ENCODE measurements at regions not wholly inside any gene's neighbourhood (a gene's known extent, or its start where the extent isn't known, plus 50 kb on each side); places are given as distances from the start of the nearest gene placed in this dataset.

DNA sequence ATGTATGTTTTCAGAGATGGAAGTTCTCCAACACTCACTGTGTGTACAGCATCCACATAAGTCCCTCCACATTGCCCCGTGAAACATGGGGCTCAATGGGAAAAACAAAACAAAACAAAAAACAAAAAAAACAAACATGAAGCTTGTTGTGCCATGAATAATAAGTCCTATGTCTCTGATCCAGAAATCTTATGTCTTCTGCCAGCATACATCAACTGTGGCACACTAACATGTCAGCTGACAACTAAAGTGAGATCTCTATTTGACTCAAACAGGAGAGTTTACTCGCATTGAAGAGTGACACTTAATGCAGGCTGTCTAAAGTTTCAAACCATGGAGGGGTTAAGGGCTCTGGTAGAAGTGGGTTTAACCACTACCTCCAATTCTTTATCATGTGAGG is 180.2 kb upstream of the ROBO1 start:
- Histone ChIP-seq H3K27me3 (ENCODE audit: control insufficient read depth, insufficient read depth, low read length) (no peaks in the 10 kb centered on the region), H3K27ac (ENCODE audit: low read length) (no peak overlapping the region)

DNA sequence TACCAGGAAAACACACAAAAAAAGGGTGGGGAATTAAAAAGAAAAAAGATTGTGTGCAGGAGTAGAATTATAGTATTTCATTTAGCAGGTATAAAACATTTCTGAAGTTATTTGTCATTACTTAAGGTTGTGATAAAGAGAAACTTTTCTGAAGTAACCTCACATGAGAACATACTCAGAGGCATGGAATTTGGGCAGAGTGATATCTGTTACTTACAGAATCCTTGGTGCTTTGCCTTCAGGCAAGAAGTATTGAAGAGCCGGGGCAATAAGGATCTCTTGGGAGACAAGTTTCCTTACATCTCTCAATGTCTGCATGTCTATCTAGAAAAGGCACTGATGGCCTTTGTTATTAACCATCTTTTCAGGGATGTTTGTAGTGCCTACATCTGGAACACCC is 179.7 kb upstream of the ROBO1 start:
- Histone ChIP-seq H3K27ac (ENCODE audit: low read length) (no peak overlapping the region), H3K36me3 (ENCODE audit: control insufficient read depth, low read depth, low read length) (no peaks in the 10 kb centered on the region), H3K9me3 (ENCODE audit: control insufficient read depth, low read depth, low read length) (no peaks in the 10 kb centered on the region), H3K27me3 (ENCODE audit: control insufficient read depth, insufficient read depth, low read length) (no peaks in the 10 kb centered on the region), H3K4me3 (ENCODE audit: low read length) (no peak overlapping the region), H3K4me1 (ENCODE audit: control insufficient read depth, low read depth, low read length) (no peaks in the 10 kb centered on the region), H3K9ac (ENCODE audit: low read length) (no peak overlapping the region)

More for the DNA sequence above, 180.2 kb upstream of the ROBO1 start:
- H3K36me3 ChIP-seq (ENCODE audit: control insufficient read depth, low read depth, low read length) = no peaks in the 10 kb centered on the region
- no peaks in the 10 kb centered on the region for H3K4me1 ChIP-seq (ENCODE audit: control insufficient read depth, low read depth, low read length)
- H3K4me3 ChIP-seq (ENCODE audit: low read length) = no peak overlapping the region
- H3K9ac ChIP-seq (ENCODE audit: low read length) = no peak overlapping the region
- H3K9me3 ChIP-seq (ENCODE audit: control insufficient read depth, low read depth, low read length) = no peaks in the 10 kb centered on the region

DNA sequence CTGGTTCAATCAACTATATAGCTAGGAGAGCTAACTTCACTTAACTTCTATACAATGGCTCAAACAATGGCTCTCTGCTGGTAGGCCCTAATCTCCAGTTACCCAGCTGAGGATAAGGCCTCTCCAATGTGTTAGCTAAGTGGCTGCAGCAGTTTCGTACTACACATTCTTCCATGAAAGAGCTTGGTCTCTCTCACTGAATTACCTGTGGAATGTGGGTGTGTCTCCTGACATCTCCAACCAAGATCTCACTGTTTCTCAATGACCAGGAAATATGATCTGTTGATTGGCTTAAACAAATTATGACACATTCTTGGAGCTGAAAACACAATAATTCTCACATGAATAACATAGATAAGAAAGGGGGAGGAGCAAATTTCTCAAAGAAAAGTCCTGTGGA is 169.8 kb upstream of the ROBO1 start:
- H3K27ac ChIP-seq (ENCODE audit: low read length) = no peak overlapping the region

DNA sequence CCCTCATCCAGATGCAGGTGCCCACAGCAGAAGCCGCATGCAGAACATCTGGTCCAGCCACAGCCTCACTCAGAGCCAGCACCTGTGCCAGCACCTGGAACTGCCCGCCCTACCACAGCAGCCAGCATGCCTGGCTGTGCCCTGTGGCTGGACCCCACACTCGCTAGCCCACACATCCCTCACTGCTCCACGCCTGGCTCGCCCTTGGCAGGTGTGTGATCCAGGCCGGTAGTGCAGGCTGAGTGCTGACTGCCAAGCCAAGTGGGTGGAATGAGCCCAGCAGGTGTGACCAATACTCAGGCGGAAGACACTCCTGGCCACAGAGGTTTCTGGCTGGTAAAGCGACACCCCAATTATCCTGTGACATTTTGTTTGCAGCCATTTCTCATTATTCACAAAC is 162.4 kb upstream of the ROBO1 start:
- Histone ChIP-seq H3K4me1 (ENCODE audit: control insufficient read depth, low read depth, low read length) (no peaks in the 10 kb centered on the region), H3K36me3 (ENCODE audit: control insufficient read depth, low read depth, low read length) (no peaks in the 10 kb centered on the region), H3K27me3 (ENCODE audit: control insufficient read depth, insufficient read depth, low read length) (no peaks in the 10 kb centered on the region), H3K9me3 (ENCODE audit: control insufficient read depth, low read depth, low read length) (no peaks in the 10 kb centered on the region), H3K9ac (ENCODE audit: low read length) (no peak overlapping the region), H3K4me3 (ENCODE audit: low read length) (no peak overlapping the region), H3K27ac (ENCODE audit: low read length) (no peak overlapping the region)

More for the DNA sequence above, 169.8 kb upstream of the ROBO1 start:
- no peak overlapping the region for H3K4me3 ChIP-seq (ENCODE audit: low read length)
- H3K9ac ChIP-seq (ENCODE audit: low read length) = no peak overlapping the region
- peaks cover 14% of the 10 kb centered on the region for H3K4me1 ChIP-seq (ENCODE audit: control insufficient read depth, low read depth, low read length)
- H3K9me3 ChIP-seq (ENCODE audit: control insufficient read depth, low read depth, low read length) = no peaks in the 10 kb centered on the region
- no peaks in the 10 kb centered on the region for H3K27me3 ChIP-seq (ENCODE audit: control insufficient read depth, insufficient read depth, low read length)
- no peaks in the 10 kb centered on the region for H3K36me3 ChIP-seq (ENCODE audit: control insufficient read depth, low read depth, low read length)

DNA sequence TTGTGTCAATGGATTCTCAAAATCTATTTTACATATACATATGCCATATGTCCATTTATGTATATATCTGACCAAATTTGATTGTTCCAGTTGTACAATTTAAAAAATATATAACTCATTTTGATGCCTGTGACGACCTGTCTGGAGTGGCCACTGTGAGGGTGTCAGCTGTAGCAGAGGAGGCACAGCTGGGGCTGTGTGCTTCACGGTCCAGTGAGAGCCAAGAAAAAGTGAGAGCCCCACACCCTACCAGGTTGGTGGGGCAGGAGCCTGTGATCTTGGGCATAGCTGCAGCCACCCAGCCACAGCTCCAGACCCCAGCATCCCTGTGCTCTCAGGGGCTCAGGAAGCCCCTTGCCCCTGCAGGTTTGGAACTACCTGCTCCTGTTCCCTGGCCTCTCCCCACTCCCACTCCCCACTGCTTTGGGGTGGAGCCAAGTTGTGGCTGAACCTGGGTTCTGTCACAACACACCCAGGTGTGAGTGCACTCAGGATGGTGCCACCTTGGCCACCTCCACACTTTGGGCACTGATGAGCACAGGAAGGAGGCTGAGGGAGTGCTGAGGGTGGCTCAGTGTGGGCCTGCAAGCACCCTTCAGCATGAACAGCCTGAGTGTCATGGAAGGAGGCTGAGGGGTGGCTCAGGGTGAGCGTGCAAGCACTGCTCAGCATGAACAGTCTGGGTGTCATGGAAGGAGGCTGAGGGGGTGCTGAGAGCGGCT is 161.1 kb upstream of the ROBO1 start:
- Histone ChIP-seq H3K9ac (ENCODE audit: low read length) (no peak overlapping the region), H3K4me1 (ENCODE audit: control insufficient read depth, low read depth, low read length) (no peaks in the 10 kb centered on the region), H3K27ac (ENCODE audit: low read length) (no peak overlapping the region), H3K27me3 (ENCODE audit: control insufficient read depth, insufficient read depth, low read length) (no peaks in the 10 kb centered on the region), H3K9me3 (ENCODE audit: control insufficient read depth, low read depth, low read length) (no peaks in the 10 kb centered on the region), H3K36me3 (ENCODE audit: control insufficient read depth, low read depth, low read length) (no peaks in the 10 kb centered on the region), H3K4me3 (ENCODE audit: low read length) (no peak overlapping the region)

DNA sequence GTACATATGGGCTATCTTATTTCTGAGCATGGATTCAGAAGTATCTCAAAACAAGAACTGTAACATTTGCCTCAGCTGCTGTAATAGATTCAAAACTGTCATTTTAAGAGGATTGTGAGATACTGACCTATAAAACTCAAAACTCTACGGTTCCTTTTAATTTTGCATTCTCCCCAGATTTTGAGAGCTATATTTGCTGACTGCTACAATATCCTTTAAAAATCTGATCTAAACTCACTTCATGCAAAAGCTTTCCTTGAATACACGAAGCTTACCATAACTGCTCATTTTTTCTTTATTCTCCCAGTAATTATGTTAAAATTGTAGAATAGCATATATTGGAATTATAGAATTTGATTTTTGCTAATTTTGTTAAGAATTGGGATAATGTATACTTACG is 158.7 kb upstream of the ROBO1 start:
- H3K36me3 ChIP-seq (ENCODE audit: control insufficient read depth, low read depth, low read length) = no peaks in the 10 kb centered on the region
- H3K9ac ChIP-seq (ENCODE audit: low read length) = no peak overlapping the region
- H3K9me3 ChIP-seq (ENCODE audit: control insufficient read depth, low read depth, low read length) = no peaks in the 10 kb centered on the region
- no peaks in the 10 kb centered on the region for H3K4me1 ChIP-seq (ENCODE audit: control insufficient read depth, low read depth, low read length)
- H3K27me3 ChIP-seq (ENCODE audit: control insufficient read depth, insufficient read depth, low read length) = no peaks in the 10 kb centered on the region
- no peak overlapping the region for H3K27ac ChIP-seq (ENCODE audit: low read length)
- no peak overlapping the region for H3K4me3 ChIP-seq (ENCODE audit: low read length)

DNA sequence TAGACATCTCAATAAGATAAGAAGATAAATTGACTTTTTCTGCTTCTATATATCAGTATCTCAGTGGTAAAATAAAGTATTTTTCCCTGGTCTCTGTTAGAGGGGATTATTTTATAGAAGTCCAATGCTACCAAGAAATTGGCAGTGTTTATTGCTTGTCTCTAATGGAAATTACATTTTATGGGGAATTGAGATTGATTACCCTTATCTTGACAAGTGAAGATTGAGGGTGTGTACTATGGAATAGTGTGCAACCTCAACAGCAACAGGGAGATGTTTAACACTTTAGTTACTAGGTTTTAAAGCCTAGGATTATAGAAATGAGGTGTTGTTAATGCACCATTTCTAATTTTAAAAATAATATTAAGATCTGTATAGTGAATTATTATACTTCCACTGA is 154.8 kb upstream of the ROBO1 start:
- H3K27ac ChIP-seq (ENCODE audit: low read length) = no peak overlapping the region
- no peaks in the 10 kb centered on the region for H3K9me3 ChIP-seq (ENCODE audit: control insufficient read depth, low read depth, low read length)
- no peaks in the 10 kb centered on the region for H3K27me3 ChIP-seq (ENCODE audit: control insufficient read depth, insufficient read depth, low read length)
- H3K9ac ChIP-seq (ENCODE audit: low read length) = no peak overlapping the region
- H3K4me1 ChIP-seq (ENCODE audit: control insufficient read depth, low read depth, low read length) = no peaks in the 10 kb centered on the region
- no peaks in the 10 kb centered on the region for H3K36me3 ChIP-seq (ENCODE audit: control insufficient read depth, low read depth, low read length)
- H3K4me3 ChIP-seq (ENCODE audit: low read length) = no peak overlapping the region

DNA sequence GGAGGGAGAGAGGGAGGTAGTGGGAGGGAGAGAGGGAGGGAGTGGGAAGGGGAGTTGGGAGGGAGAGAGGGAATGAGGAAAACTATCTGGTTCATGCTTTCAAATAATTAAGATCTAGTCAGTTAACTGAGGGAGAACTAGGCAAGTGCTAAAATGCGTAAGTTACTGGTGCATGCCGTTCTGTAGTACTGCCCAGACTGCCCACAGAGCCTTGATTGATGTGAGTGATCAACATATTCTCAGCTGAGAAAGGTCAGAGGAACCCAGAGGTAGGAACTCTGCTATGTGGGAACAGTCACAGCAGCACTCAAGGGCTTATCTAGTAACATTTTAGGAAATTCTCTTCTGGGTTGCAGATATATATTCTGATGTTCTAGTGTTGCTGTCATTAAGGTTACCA is 149.8 kb upstream of the ROBO1 start:
- Histone ChIP-seq H3K27ac (ENCODE audit: low read length) (no peak overlapping the region), H3K36me3 (ENCODE audit: control insufficient read depth, low read depth, low read length) (no peaks in the 10 kb centered on the region), H3K9me3 (ENCODE audit: control insufficient read depth, low read depth, low read length) (no peaks in the 10 kb centered on the region), H3K27me3 (ENCODE audit: control insufficient read depth, insufficient read depth, low read length) (no peaks in the 10 kb centered on the region), H3K9ac (ENCODE audit: low read length) (no peak overlapping the region), H3K4me3 (ENCODE audit: low read length) (no peak overlapping the region), H3K4me1 (ENCODE audit: control insufficient read depth, low read depth, low read length) (no peaks in the 10 kb centered on the region)

DNA sequence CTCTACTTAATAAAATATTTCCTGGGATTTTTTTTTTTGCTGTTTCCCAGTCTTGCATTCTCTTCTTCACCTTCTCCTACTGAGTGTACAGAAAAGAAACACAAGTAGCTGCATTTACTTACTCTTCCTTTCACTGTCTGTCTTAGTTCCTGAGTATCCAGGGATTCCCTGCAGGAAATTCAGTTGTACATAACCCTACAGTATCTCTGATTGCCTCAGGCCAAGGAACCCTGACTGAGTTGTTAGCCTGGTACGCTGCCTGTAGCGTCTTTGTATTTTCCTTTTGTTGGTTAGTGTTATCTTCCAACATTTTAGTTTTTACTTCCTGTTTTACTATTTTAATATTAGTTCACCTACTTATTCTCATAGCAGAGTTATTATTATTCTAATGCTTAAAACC is 142.5 kb upstream of the ROBO1 start:
- no peaks in the 10 kb centered on the region for H3K27me3 ChIP-seq (ENCODE audit: control insufficient read depth, insufficient read depth, low read length)
- no peaks in the 10 kb centered on the region for H3K4me1 ChIP-seq (ENCODE audit: control insufficient read depth, low read depth, low read length)
- no peak overlapping the region for H3K4me3 ChIP-seq (ENCODE audit: low read length)
- H3K36me3 ChIP-seq (ENCODE audit: control insufficient read depth, low read depth, low read length) = no peaks in the 10 kb centered on the region
- H3K27ac ChIP-seq (ENCODE audit: low read length) = no peak overlapping the region
- no peak overlapping the region for H3K9ac ChIP-seq (ENCODE audit: low read length)
- H3K9me3 ChIP-seq (ENCODE audit: control insufficient read depth, low read depth, low read length) = no peaks in the 10 kb centered on the region

DNA sequence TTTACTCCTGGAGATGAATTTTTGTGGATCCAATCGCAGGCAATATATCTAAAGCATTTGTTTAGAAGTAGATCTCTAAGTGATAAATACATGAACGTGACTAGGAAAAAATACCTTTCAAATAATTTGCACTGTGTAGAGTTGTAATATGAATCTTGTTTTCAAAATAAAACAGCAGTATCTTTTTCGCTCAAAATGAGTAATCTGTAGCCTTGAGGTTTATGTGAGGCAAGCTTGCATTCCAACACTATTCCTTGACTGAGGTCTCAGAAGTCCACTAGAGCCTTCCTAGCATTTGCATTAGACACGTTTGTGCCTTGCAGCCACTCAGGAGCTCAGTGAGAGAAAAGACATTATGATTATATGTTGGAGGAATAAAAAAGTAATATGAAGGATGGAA is 138.3 kb upstream of the ROBO1 start:
- Histone ChIP-seq H3K9ac (ENCODE audit: low read length) (no peak overlapping the region), H3K9me3 (ENCODE audit: control insufficient read depth, low read depth, low read length) (no peaks in the 10 kb centered on the region), H3K27me3 (ENCODE audit: control insufficient read depth, insufficient read depth, low read length) (no peaks in the 10 kb centered on the region), H3K4me3 (ENCODE audit: low read length) (no peak overlapping the region), H3K36me3 (ENCODE audit: control insufficient read depth, low read depth, low read length) (no peaks in the 10 kb centered on the region), H3K4me1 (ENCODE audit: control insufficient read depth, low read depth, low read length) (no peaks in the 10 kb centered on the region), H3K27ac (ENCODE audit: low read length) (no peak overlapping the region)

DNA sequence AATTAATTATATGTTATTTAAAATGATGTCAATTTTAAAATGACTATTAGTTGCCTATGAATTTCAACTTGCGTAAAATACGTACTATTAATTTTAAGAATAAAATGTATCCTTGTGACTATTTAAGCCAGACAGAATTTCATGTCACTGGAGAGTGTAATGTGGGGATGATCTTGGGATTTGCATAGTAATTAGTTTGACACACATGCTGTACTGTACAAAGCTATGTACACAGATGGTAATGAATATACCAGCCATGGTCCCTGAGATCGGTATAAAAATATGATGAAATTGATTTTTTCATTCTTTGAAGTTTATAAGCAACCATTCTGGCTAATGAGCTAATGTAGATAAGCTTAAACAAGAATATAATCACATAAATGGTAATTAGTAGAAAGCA is 134.4 kb upstream of the ROBO1 start:
- no peaks in the 10 kb centered on the region for H3K36me3 ChIP-seq (ENCODE audit: control insufficient read depth, low read depth, low read length)
- H3K27ac ChIP-seq (ENCODE audit: low read length) = no peak overlapping the region
- H3K4me1 ChIP-seq (ENCODE audit: control insufficient read depth, low read depth, low read length) = no peaks in the 10 kb centered on the region

DNA sequence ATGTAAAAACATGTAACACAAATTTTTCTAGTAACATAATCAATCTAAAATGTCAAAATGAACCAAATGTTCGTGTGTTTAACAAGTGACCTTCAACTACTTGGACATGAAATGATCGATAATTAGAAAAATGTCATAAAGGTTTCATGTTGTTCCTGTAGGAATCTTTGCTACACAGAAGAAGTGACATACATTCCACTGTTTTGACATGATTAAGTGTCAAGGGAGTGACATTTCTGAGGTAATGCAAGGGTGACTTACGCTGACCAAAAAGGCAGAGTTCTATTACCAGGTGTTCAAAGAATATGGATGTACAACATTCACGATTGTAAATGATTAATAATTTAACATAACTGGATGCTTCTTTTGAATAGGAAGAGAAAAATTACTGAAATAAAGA is 131.1 kb upstream of the ROBO1 start:
- Histone ChIP-seq H3K36me3 (ENCODE audit: control insufficient read depth, low read depth, low read length) (no peaks in the 10 kb centered on the region), H3K27ac (ENCODE audit: low read length) (no peak overlapping the region), H3K9me3 (ENCODE audit: control insufficient read depth, low read depth, low read length) (no peaks in the 10 kb centered on the region), H3K9ac (ENCODE audit: low read length) (no peak overlapping the region), H3K4me1 (ENCODE audit: control insufficient read depth, low read depth, low read length) (no peaks in the 10 kb centered on the region), H3K4me3 (ENCODE audit: low read length) (no peak overlapping the region), H3K27me3 (ENCODE audit: control insufficient read depth, insufficient read depth, low read length) (no peaks in the 10 kb centered on the region)

More for the DNA sequence above, 134.4 kb upstream of the ROBO1 start:
- Histone ChIP-seq H3K9ac (ENCODE audit: low read length) (no peak overlapping the region), H3K27me3 (ENCODE audit: control insufficient read depth, insufficient read depth, low read length) (no peaks in the 10 kb centered on the region), H3K4me3 (ENCODE audit: low read length) (no peak overlapping the region), H3K9me3 (ENCODE audit: control insufficient read depth, low read depth, low read length) (no peaks in the 10 kb centered on the region)

Data from iPS-18a (cell line).